HUES64 (cell line): ENCODE measurements at regions not wholly inside any gene's neighbourhood (a gene's known extent, or its start where the extent isn't known, plus 50 kb on each side); places are given as distances from the start of the nearest gene placed in this dataset.
"Not testable (repeated sequence)": the region's sequence is repeated elsewhere in the genome, so short reads cannot be mapped to it uniquely, and the experiment has no call there.

Source experiments
- H3K27ac ChIP-seq: 2 replicates; pipeline ENCODE4 v1.7.0; 2013; ENCODE audit warnings: low read depth, low read length, inconsistent platforms
- H3K27me3 ChIP-seq: 2 replicates; pipeline ENCODE4 v1.6.1; 2013; ENCODE audit warnings: mild to moderate bottlenecking, low read length; ENCODE audit not compliant: insufficient read depth
- H3K36me3 ChIP-seq: 2 replicates; pipeline ENCODE4 v1.6.1; 2013; ENCODE audit warnings: mild to moderate bottlenecking, low read length; ENCODE audit not compliant: insufficient read depth
- H3K4me1 ChIP-seq: 2 replicates; pipeline ENCODE4 v1.6.1; 2013; ENCODE audit warnings: mild to moderate bottlenecking, low read length, moderate library complexity; ENCODE audit not compliant: insufficient read depth
- H3K4me3 ChIP-seq: 2 replicates; pipeline ENCODE4 v1.5.1; 2013; ENCODE audit warnings: mild to moderate bottlenecking, low read length, moderate library complexity
- H3K9ac ChIP-seq: 2 replicates; pipeline ENCODE4 v1.6.1; 2013; ENCODE audit warnings: mild to moderate bottlenecking, low read depth, low read length
- H3K9me3 ChIP-seq: 2 replicates; pipeline ENCODE4 v1.6.1; 2013; ENCODE audit warnings: low read depth, low read length; ENCODE audit not compliant: insufficient read depth
- WGBS: fragments of 150-250, 120-280 bp; methylation state at CpG from one replicate; pipeline ENCODE4 v1.1.7; 2013; ENCODE audit warnings: missing lambda C conversion rate; 5-methylcytosine and 5-hydroxymethylcytosine counted together

GRCh38 chr10:37067576-37067975, 57.8 kb upstream of the ANKRD30A start:
- H3K27me3 ChIP-seq: no peaks in the 10 kb centered on the region
- no peak overlapping the region for H3K27ac ChIP-seq
- H3K36me3 ChIP-seq: no peaks in the 10 kb centered on the region
- WGBS: 81% methylated on average over 7 of the region's 7 CpGs
- no peak overlapping the region for H3K9ac ChIP-seq
- H3K4me1 ChIP-seq: no peaks in the 10 kb centered on the region
- peaks cover 77% of the 10 kb centered on the region for H3K9me3 ChIP-seq
- no peak overlapping the region for H3K4me3 ChIP-seq

- H3K27me3 ChIP-seq, H3K4me1 ChIP-seq, H3K4me3 ChIP-seq, H3K27ac ChIP-seq, H3K36me3 ChIP-seq, H3K9ac ChIP-seq: not testable (repeated sequence)
- H3K9me3 ChIP-seq: peaks cover 78% of the 10 kb centered on the region
- 94% methylated on average over 16 of the region's 16 CpGs for whole genome bisulfite sequencing
These were observed 63.1 kb upstream of the ANKRD30A start for GRCh38 chr10:37062296-37062695.

- 17% methylated on average over 1 of the region's 1 CpG for WGBS
- Histone ChIP-seq H3K4me3 (no peak overlapping the region), H3K9ac (no peak overlapping the region), H3K4me1 (no peaks in the 10 kb centered on the region), H3K27ac (no peak overlapping the region), H3K36me3 (no peaks in the 10 kb centered on the region), H3K27me3 (no peaks in the 10 kb centered on the region), H3K9me3 (peaks cover 89% of the 10 kb centered on the region)
These were observed 68.1 kb upstream of the ANKRD30A start for GRCh38 chr10:37057261-37057660.

GRCh38 chr10:37053476-37053875, 71.9 kb upstream of the ANKRD30A start:
- WGBS: 72% methylated on average over 3 of the region's 3 CpGs

GRCh38 chr10:37049982-37050381, 75.4 kb upstream of the ANKRD30A start:
- not testable (repeated sequence) for H3K4me3 ChIP-seq, H3K27me3 ChIP-seq, H3K36me3 ChIP-seq, H3K27ac ChIP-seq, H3K4me1 ChIP-seq, H3K9ac ChIP-seq
- peaks cover 61% of the 10 kb centered on the region for H3K9me3 ChIP-seq
- 85% methylated on average over 5 of the region's 5 CpGs for WGBS

More at GRCh38 chr10:37053476-37053875, 71.9 kb upstream of the ANKRD30A start:
- Histone ChIP-seq H3K27ac (no peak overlapping the region), H3K4me3 (no peak overlapping the region), H3K9ac (no peak overlapping the region), H3K36me3 (no peaks in the 10 kb centered on the region), H3K27me3 (no peaks in the 10 kb centered on the region), H3K9me3 (peaks cover 86% of the 10 kb centered on the region), H3K4me1 (no peaks in the 10 kb centered on the region)

GRCh38 chr10:37044319-37044718, 81.1 kb upstream of the ANKRD30A start:
- not testable (repeated sequence) for H3K9me3 ChIP-seq, H3K4me1 ChIP-seq, H3K27me3 ChIP-seq, H3K4me3 ChIP-seq, H3K9ac ChIP-seq, H3K27ac ChIP-seq, H3K36me3 ChIP-seq
- WGBS: 91% methylated on average over 10 of the region's 10 CpGs

GRCh38 chr10:37035853-37036252, 89.5 kb upstream of the ANKRD30A start:
- no peak overlapping the region for H3K27ac ChIP-seq
- no CpG with 5 or more reads among the region's 1 CpG for WGBS
- peaks cover 59% of the 10 kb centered on the region for H3K9me3 ChIP-seq
- H3K4me3 ChIP-seq: no peak overlapping the region
- no peaks in the 10 kb centered on the region for H3K4me1 ChIP-seq
- H3K27me3 ChIP-seq: no peaks in the 10 kb centered on the region
- no peaks in the 10 kb centered on the region for H3K36me3 ChIP-seq
- no peak overlapping the region for H3K9ac ChIP-seq

- WGBS: 37% methylated on average over 2 of the region's 2 CpGs
- no peak overlapping the region for H3K9ac ChIP-seq
These were observed 109.9 kb upstream of the ANKRD30A start for GRCh38 chr10:37015498-37015897.

GRCh38 chr10:37010741-37011140, 114.7 kb upstream of the ANKRD30A start:
- H3K27ac ChIP-seq: no peak overlapping the region
- no peaks in the 10 kb centered on the region for H3K27me3 ChIP-seq
- H3K36me3 ChIP-seq: no peaks in the 10 kb centered on the region
- no peak overlapping the region for H3K9ac ChIP-seq
- H3K4me1 ChIP-seq: no peaks in the 10 kb centered on the region
- peaks cover 85% of the 10 kb centered on the region for H3K9me3 ChIP-seq
- WGBS: 73% methylated on average over 7 of the region's 7 CpGs
- no peak overlapping the region for H3K4me3 ChIP-seq

More at GRCh38 chr10:37015498-37015897, 109.9 kb upstream of the ANKRD30A start:
- no peak overlapping the region for H3K4me3 ChIP-seq
- H3K27me3 ChIP-seq: no peaks in the 10 kb centered on the region
- no peaks in the 10 kb centered on the region for H3K36me3 ChIP-seq
- peaks cover 90% of the 10 kb centered on the region for H3K9me3 ChIP-seq
- no peak overlapping the region for H3K27ac ChIP-seq
- no peaks in the 10 kb centered on the region for H3K4me1 ChIP-seq

- H3K9me3 ChIP-seq: peaks cover 88% of the 10 kb centered on the region
- H3K27ac ChIP-seq, H3K4me1 ChIP-seq, H3K36me3 ChIP-seq, H3K9ac ChIP-seq, H3K27me3 ChIP-seq, H3K4me3 ChIP-seq: not testable (repeated sequence)
- WGBS: 61% methylated on average over 2 of the region's 2 CpGs
These were observed 117.1 kb upstream of the ANKRD30A start for GRCh38 chr10:37008276-37008675.

- H3K27ac ChIP-seq: no peak overlapping the region
- peaks cover 87% of the 10 kb centered on the region for H3K9me3 ChIP-seq
These were observed 122.3 kb upstream of the ANKRD30A start for GRCh38 chr10:37003126-37003525.

GRCh38 chr10:36995806-36996205, 129.6 kb upstream of the ANKRD30A start:
- not testable (repeated sequence) for H3K27ac ChIP-seq, H3K36me3 ChIP-seq, H3K4me3 ChIP-seq, H3K9ac ChIP-seq, H3K27me3 ChIP-seq, H3K4me1 ChIP-seq
- WGBS: 90% methylated on average over 14 of the region's 14 CpGs
- H3K9me3 ChIP-seq: peaks cover 86% of the 10 kb centered on the region

More at GRCh38 chr10:37003126-37003525, 122.3 kb upstream of the ANKRD30A start:
- Histone ChIP-seq H3K4me1 (no peaks in the 10 kb centered on the region), H3K27me3 (no peaks in the 10 kb centered on the region), H3K4me3 (no peak overlapping the region), H3K36me3 (no peaks in the 10 kb centered on the region), H3K9ac (no peak overlapping the region)
- 81% methylated on average over 2 of the region's 2 CpGs for WGBS
